H1 (cell line): ENCODE measurements at regions not wholly inside any gene's neighbourhood (a gene's known extent, or its start where the extent isn't known, plus 50 kb on each side); places are given as distances from the start of the nearest gene placed in this dataset.

Experiments
- BACH1 ChIP-seq: IDR thresholded peaks from 2 replicates; pipeline ENCODE4 v1.6.1; 2012; ENCODE audit warnings: low read length, improper control_type of control experiment
- GABPA ChIP-seq: IDR thresholded peaks from 2 replicates; pipeline ENCODE4 v1.6.1; 2011; ENCODE audit warnings: mild to moderate bottlenecking, low read length, moderate library complexity, borderline replicate concordance; ENCODE audit not compliant: insufficient read depth
- GTF2F1 ChIP-seq: IDR thresholded peaks from 2 replicates; pipeline ENCODE4 v1.6.1; 2012; ENCODE audit warnings: low read depth, low read length, improper control_type of control experiment, borderline replicate concordance
- JUND ChIP-seq: IDR thresholded peaks from 2 replicates; pipeline ENCODE4 v1.6.1; 2011; ENCODE audit warnings: mild to moderate bottlenecking, improper control_type of control experiment, low read length
- NANOG ChIP-seq: IDR thresholded peaks from 2 replicates; pipeline ENCODE4 v1.6.1; 2011; ENCODE audit warnings: low read length, low read depth, mild to moderate bottlenecking, inconsistent platforms; ENCODE audit not compliant: insufficient read depth, poor library complexity, severe bottlenecking
- RNF2 ChIP-seq: fragments of 200-900, 300-1000 bp; sonication (generic); IDR thresholded peaks from 2 replicates; pipeline ENCODE4 v1.7.1; 2016; ENCODE audit warnings: borderline replicate concordance, low read depth, mild to moderate bottlenecking, antibody characterized with exemption, low read length; ENCODE audit not compliant: poor library complexity, severe bottlenecking; ENCODE audit errors: missing control alignments

- TF ChIP-seq RNF2 (no peak), JUND (no peak), GTF2F1 (no peak), NANOG (no peak), BACH1 (no peak), GABPA (no peak)
These were observed 122.8 kb upstream of the SOX5 start (continued) for GRCh38 chr12:24072302-24072701.
